OCI-LY3 (cell line): ENCODE measurements at regions not wholly inside any gene's neighbourhood (a gene's known extent, or its start where the extent isn't known, plus 50 kb on each side); places are given as distances from the start of the nearest gene placed in this dataset.
"Not testable (repeated sequence)": the region's sequence is repeated elsewhere in the genome, so short reads cannot be mapped to it uniquely, and the experiment has no call there.

ENCODE experiments used
- H2AFZ ChIP-seq: fragments of 200-600, 300-600 bp; shearing (Covaris generic); 2 replicates; pipeline ENCODE4 v1.6.0; 2014; ENCODE audit warnings: antibody characterized with exemption, low read depth, low read length
- H3K27ac ChIP-seq: fragments of 200-600, 300-600 bp; sonication (generic); 2 replicates; pipeline ENCODE4 v1.5.1; 2014; ENCODE audit warnings: mild to moderate bottlenecking, low read length, moderate library complexity, mixed read lengths
- H3K27me3 ChIP-seq: fragments of 200-600, 300-600 bp; sonication (generic); 2 replicates; pipeline ENCODE4 v1.6.1; 2014; ENCODE audit warnings: low read depth, low read length, mixed read lengths
- H3K36me3 ChIP-seq: fragments of 200-600, 300-600 bp; sonication (generic); replicated peaks from 2 replicates; pipeline ENCODE3; 2014; ENCODE audit warnings: low read depth, low read length, mixed read lengths
- H3K4me1 ChIP-seq: fragments of 300-600, 200-600 bp; sonication (generic); 2 replicates; pipeline ENCODE4 v1.6.1; 2014; ENCODE audit warnings: low read length, mixed read lengths
- H3K4me2 ChIP-seq: fragments of 200-600, 300-600 bp; sonication (generic); 2 replicates; pipeline ENCODE4 v1.6.1; 2014; ENCODE audit warnings: low read length, mixed read lengths
- H3K4me3 ChIP-seq: fragments of 300-600, 200-600 bp; sonication (generic); 2 replicates; pipeline ENCODE4 v1.5.1; 2014; ENCODE audit warnings: antibody characterized with exemption, mild to moderate bottlenecking, low read length, moderate library complexity
- H3K79me2 ChIP-seq: fragments of 300-600, 200-600 bp; shearing (Covaris generic); 2 replicates; pipeline ENCODE4 v1.6.1; 2014; ENCODE audit warnings: mild to moderate bottlenecking, low read length, mixed read lengths
- H3K9ac ChIP-seq: fragments of 300-600, 200-600 bp; shearing (Covaris generic); 2 replicates; pipeline ENCODE4 v1.6.0; 2014; ENCODE audit warnings: mild to moderate bottlenecking, low read length, moderate library complexity
- H3K9me3 ChIP-seq: fragments of 200-600, 300-600 bp; shearing (Covaris generic); 2 replicates; pipeline ENCODE4 v1.6.1; 2014; ENCODE audit warnings: low read length, mixed read lengths; ENCODE audit not compliant: insufficient read depth
- H4K20me1 ChIP-seq: fragments of 200-600, 300-600 bp; sonication (generic); 2 replicates; pipeline ENCODE4 v1.6.1; 2016; ENCODE audit warnings: low read length, mixed read lengths; ENCODE audit not compliant: insufficient read depth
- EZH2phosphoT487 ChIP-seq: fragments of 200-600 bp; shearing (Covaris generic); IDR thresholded peaks from 2 replicates; pipeline ENCODE4 v1.6.1; 2018; ENCODE audit warnings: antibody characterized with exemption, mixed run types, low read depth
- TF ChIP-seq, protein P1 (sequence below): fragments of 200-600, 300-600 bp; sonication (generic); IDR thresholded peaks from 2 replicates; pipeline ENCODE4 v1.5.1; 2014; ENCODE audit warnings: antibody characterized with exemption, low read length, low read depth

DNA sequence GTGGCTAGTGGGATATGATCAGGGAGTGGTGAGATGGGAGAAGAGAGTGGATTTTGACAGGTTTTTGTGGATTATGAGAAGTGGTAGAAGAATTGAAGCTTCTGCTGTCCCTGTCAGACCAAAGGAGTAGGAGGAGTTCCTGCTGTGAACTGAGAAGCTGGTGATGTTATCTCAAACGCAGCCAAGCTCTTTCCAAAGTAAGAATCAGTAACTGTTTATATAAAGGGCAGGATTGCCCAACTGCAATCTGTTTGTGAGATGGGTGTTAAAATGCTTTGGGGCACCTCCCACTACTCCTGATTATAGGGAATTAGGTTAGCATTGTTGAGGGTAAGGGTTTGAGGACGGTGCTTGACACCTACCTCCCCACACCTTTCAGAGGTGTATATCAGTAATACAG is 60.5 kb upstream of the USP25 start:
- Histone ChIP-seq H3K9ac (no peak overlapping the region), H3K4me3 (no peak overlapping the region), H3K27ac (no peak overlapping the region), H3K4me1 (peaks cover 6% of the 10 kb centered on the region; the same call in 1 of the 2 replicates), H3K4me2 (no peak overlapping the region), H3K27me3 (no peaks in the 10 kb centered on the region), H3K79me2 (no peaks in the 10 kb centered on the region), H2AFZ (no peak overlapping the region), H3K9me3 (no peaks in the 10 kb centered on the region), H3K36me3 (no peaks in the 10 kb centered on the region), H4K20me1 (no peaks in the 10 kb centered on the region)
- TF ChIP-seq EZH2phosphoT487 = no peak
- TF ChIP-seq, protein P1, sequence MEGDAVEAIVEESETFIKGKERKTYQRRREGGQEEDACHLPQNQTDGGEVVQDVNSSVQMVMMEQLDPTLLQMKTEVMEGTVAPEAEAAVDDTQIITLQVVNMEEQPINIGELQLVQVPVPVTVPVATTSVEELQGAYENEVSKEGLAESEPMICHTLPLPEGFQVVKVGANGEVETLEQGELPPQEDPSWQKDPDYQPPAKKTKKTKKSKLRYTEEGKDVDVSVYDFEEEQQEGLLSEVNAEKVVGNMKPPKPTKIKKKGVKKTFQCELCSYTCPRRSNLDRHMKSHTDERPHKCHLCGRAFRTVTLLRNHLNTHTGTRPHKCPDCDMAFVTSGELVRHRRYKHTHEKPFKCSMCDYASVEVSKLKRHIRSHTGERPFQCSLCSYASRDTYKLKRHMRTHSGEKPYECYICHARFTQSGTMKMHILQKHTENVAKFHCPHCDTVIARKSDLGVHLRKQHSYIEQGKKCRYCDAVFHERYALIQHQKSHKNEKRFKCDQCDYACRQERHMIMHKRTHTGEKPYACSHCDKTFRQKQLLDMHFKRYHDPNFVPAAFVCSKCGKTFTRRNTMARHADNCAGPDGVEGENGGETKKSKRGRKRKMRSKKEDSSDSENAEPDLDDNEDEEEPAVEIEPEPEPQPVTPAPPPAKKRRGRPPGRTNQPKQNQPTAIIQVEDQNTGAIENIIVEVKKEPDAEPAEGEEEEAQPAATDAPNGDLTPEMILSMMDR = no peak

DNA sequence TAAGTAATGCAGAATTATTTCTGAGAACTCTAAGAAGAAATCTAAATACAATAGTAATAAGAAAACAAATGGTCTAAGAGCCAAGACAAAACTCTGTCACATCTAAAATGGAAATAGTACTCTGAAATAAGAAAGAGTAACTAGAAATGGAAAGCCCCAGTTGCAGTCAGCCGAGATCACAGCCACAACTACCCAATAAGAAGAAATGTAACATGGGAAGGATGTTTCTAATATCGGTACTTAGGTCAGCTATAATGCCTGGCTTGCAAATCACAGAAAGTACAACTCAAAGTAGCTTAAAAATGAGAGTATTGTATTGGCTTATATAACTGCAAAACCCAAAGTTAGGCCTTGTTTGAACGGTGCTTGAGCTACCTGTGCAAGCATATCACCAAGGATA is 58.6 kb upstream of the USP25 start:
- Histone ChIP-seq H3K4me3 (no peak overlapping the region), H3K4me2 (peak overlapping the region; percentile 5; the same call in 1 of the 2 replicates), H4K20me1 (no peaks in the 10 kb centered on the region), H3K79me2 (no peaks in the 10 kb centered on the region), H3K9me3 (no peaks in the 10 kb centered on the region), H3K9ac (no peak overlapping the region), H2AFZ (no peak overlapping the region), H3K27ac (no peak overlapping the region), H3K36me3 (no peaks in the 10 kb centered on the region), H3K4me1 (peaks cover 6% of the 10 kb centered on the region; the same call in 1 of the 2 replicates), H3K27me3 (no peaks in the 10 kb centered on the region)
- TF ChIP-seq, protein P1 = no peak
- no peak for TF ChIP-seq EZH2phosphoT487

DNA sequence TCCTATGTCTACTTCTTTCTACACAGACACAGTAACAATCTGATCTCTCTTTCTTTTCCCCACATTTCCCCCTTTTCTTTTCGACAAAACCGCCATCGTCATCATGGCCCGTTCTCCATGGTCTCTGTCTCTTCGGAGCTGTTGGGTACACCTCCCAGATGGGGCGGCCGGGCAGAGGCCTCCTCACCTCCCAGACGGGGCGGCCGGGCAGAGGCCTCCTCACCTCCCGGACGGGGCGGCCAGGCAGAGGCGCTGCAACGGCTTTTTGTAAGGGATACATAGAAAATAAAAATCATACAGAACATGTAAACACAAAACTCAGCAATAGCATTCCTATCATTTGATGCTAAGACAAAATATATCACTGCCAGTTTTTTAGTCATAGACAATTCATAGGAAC is 57.2 kb upstream of the USP25 start:
- not testable (repeated sequence) for H3K79me2 ChIP-seq, H3K9ac ChIP-seq, H3K27ac ChIP-seq, H3K9me3 ChIP-seq, H3K27me3 ChIP-seq, H3K4me2 ChIP-seq, H2AFZ ChIP-seq, H3K36me3 ChIP-seq, H3K4me3 ChIP-seq, H3K4me1 ChIP-seq, H4K20me1 ChIP-seq

DNA sequence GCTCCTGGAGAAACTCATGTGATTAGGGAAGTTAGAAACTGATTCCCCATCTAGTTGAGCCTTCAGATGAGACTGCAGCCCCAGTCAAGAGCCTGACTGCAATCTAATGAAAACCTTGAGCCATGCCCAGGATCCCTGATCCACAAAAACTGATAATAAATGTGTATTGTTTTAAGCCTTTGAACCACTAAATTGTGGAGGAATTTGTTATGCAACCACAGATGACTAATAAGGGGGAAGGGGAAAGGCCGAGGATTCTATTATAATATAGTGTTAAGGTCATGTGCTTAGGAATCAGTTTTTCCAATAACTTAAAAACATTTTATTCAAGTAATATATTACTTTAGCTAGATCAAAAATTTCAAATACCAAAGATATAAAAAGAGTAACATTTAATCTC is 52.8 kb upstream of the USP25 start:
- Histone ChIP-seq H3K4me3 (no peak overlapping the region), H3K9me3 (no peaks in the 10 kb centered on the region), H4K20me1 (no peaks in the 10 kb centered on the region), H3K36me3 (no peaks in the 10 kb centered on the region), H3K9ac (no peak overlapping the region), H2AFZ (no peak overlapping the region), H3K4me2 (no peak overlapping the region), H3K4me1 (0 out of 2 replicates have a peak, but pooled peaks cover under 1% of the 10 kb centered on the region), H3K27ac (no peak overlapping the region), H3K27me3 (no peaks in the 10 kb centered on the region), H3K79me2 (no peaks in the 10 kb centered on the region)
- TF ChIP-seq, protein P1 = no peak
- TF ChIP-seq EZH2phosphoT487 = no peak

DNA sequence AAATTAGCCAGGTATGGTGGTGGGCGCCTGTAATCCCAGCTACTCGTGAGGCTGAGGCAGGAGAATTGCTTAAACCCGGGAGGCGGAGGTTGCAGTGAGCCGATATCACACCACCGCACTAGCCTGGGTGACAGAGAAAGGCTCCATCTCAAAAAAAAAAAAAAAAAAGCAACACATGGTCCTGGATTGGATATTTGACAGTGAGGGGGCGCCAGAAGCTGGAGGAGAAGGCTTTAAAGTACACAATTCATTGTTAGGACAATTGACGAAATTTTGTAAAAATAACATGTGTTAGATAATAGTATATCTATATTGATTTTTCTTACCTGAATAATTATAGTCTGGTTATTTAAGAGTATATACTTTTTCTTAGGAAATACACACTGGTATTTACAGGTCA is 50.2 kb upstream of the USP25 start:
- Histone ChIP-seq H3K9ac (no peak overlapping the region), H3K36me3 (no peaks in the 10 kb centered on the region), H3K4me1 (0 out of 2 replicates have a peak, but pooled peaks cover 6% of the 10 kb centered on the region), H2AFZ (no peak overlapping the region), H3K9me3 (no peaks in the 10 kb centered on the region), H3K4me3 (no peak overlapping the region), H3K4me2 (no peak overlapping the region), H4K20me1 (no peaks in the 10 kb centered on the region), H3K79me2 (no peaks in the 10 kb centered on the region), H3K27ac (no peak overlapping the region), H3K27me3 (no peaks in the 10 kb centered on the region)
- TF ChIP-seq, protein P1 = no peak
- no peak for TF ChIP-seq EZH2phosphoT487
